Uterus (tissue), 2 donors: ENCODE measurements at regions not wholly inside any gene's neighbourhood (a gene's known extent, or its start where the extent isn't known, plus 50 kb on each side); places are given as distances from the start of the nearest gene placed in this dataset.

Experiments
- CTCF ChIP-seq, 4 experiments: fragments of 200-600 bp in 2 of 4; fragments of 450-650 bp in 2 of 4; sonication (generic) in 2 of 4; IDR thresholded peaks; one replicate each; pipeline ENCODE4 v1.5.1; 2016 to 2019; ENCODE audit warnings: antibody characterized with exemption in 4 of 4, mild to moderate bottlenecking in 2 of 4, moderate library complexity in 1 of 4
- POLR2A ChIP-seq, 2 donors: fragments of 450-650 bp; IDR thresholded peaks; one replicate each; pipeline ENCODE4 v1.6.1; 2016; ENCODE audit warnings: antibody characterized with exemption in 2 of 2, mild to moderate bottlenecking in 1 of 2, moderate library complexity in 1 of 2

- TF ChIP-seq CTCF (IDR thresholded peaks at IDR 0.05) = no peak
- no peak for TF ChIP-seq POLR2A (IDR thresholded peaks at IDR 0.05)
These were observed 149.1 kb downstream of the LYPLAL1 start for GRCh38 chr1:219322766-219323165.
